Kidney (tissue), 13 donors: ENCODE measurements at regions not wholly inside any gene's neighbourhood (a gene's known extent, or its start where the extent isn't known, plus 50 kb on each side); places are given as distances from the start of the nearest gene placed in this dataset.

Experiments
- DNase-seq, 5 donors: peaks; one replicate each; pipeline ENCODE4 v3.0.0-alpha.2; 2013 to 2020
- FAIRE-seq: peaks from 2 replicates; lab custom pipeline; 2012; peaks lifted over from hg19 to GRCh38; lab: Jason Lieb, UNC
- H3K27ac ChIP-seq, 2 donors: one replicate each; pipeline ENCODE4 v1.7.0; 2013; ENCODE audit warnings: low read depth in 2 of 2, low read length in 2 of 2, inconsistent platforms in 1 of 2
- H3K27me3 ChIP-seq: one replicate; pipeline ENCODE4 v1.7.1; 2013; ENCODE audit warnings: low read length, inconsistent platforms; ENCODE audit not compliant: control insufficient read depth, insufficient read depth
- H3K36me3 ChIP-seq, 3 donors: one replicate each; pipeline versions ENCODE4 v1.7.0 to v1.7.1; 2013; ENCODE audit warnings: low read length in 3 of 3, control low read depth in 1 of 3, inconsistent platforms in 1 of 3; ENCODE audit not compliant: insufficient read depth in 3 of 3, control insufficient read depth in 2 of 3
- H3K4me1 ChIP-seq, 3 donors: one replicate each; pipeline versions ENCODE4 v1.7.0 to v1.7.1; 2013; ENCODE audit warnings: low read length in 3 of 3, inconsistent platforms in 1 of 3, low read depth in 1 of 3; ENCODE audit not compliant: control insufficient read depth in 2 of 3, insufficient read depth in 2 of 3
- H3K4me3 ChIP-seq, 3 donors: one replicate each; pipeline versions ENCODE4 v1.7.0 to v1.8.1; 2013; ENCODE audit warnings: low read length in 3 of 3, control low read depth in 1 of 3, inconsistent platforms in 1 of 3
- H3K9ac ChIP-seq, 3 donors: one replicate each; pipeline versions ENCODE4 v1.7.0 to v1.7.1; 2013; ENCODE audit warnings: low read length in 3 of 3, control low read depth in 1 of 3, inconsistent platforms in 1 of 3
- H3K9me3 ChIP-seq, 3 donors: one replicate each; pipeline versions ENCODE4 v1.7.0 to v1.7.1; 2013; ENCODE audit warnings: low read length in 3 of 3, control low read depth in 1 of 3, inconsistent platforms in 1 of 3; ENCODE audit not compliant: control insufficient read depth in 2 of 3, insufficient read depth in 1 of 3
- CTCF ChIP-seq: IDR thresholded peaks from 3 replicates; pipeline ENCODE4 v1.5.1; 2012; ENCODE audit warnings: mild to moderate bottlenecking, moderate library complexity, borderline replicate concordance; ENCODE audit not compliant: insufficient read depth; ENCODE audit errors: extremely low read depth
- intact Hi-C: fragments of 100-400 bp; cut with DNase I; formaldehyde crosslinking; loops from one replicate; pipeline ENCODE4 v1.11.1; 2022
- donor health status: control.
- donor health status: control.
- donor health status: control.
- donor health status: control.
- donor health status: control.
- donor health status: DM: yes; HTN: yes; CAD: no.
- donor health status: Normal renal cell carcinoma (clear cell type).

GRCh38 chr13:50706505-50706904 is 137.0 kb downstream of the DLEU7 start:
- Histone ChIP-seq H3K36me3 (no peaks in the 10 kb centered on the region), H3K4me1 (peaks cover 0 to under 1% (median 0%) of the 10 kb centered on the region in 3 donors), H3K4me3 (no peak overlapping the region), H3K9ac (no peak overlapping the region), H3K9me3 (no peaks in the 10 kb centered on the region), H3K27me3 (no peaks in the 10 kb centered on the region), H3K27ac (no peak overlapping the region)
- DNase-seq: no peak
- TF ChIP-seq CTCF: no peak
- intact Hi-C loops: no loop called here
- no peak for FAIRE-seq

- Histone ChIP-seq H3K9ac (no peak overlapping the region), H3K4me3 (no peak overlapping the region), H3K36me3 (no peaks in the 10 kb centered on the region), H3K27me3 (no peaks in the 10 kb centered on the region), H3K4me1 (no peaks in the 10 kb centered on the region), H3K9me3 (no peaks in the 10 kb centered on the region), H3K27ac (no peak overlapping the region)
- intact Hi-C loops: no loop called here
- no peak for FAIRE-seq
- no peak for DNase-seq
- no peak for TF ChIP-seq CTCF
Measured at GRCh38 chr13:50707628-50708027, 135.9 kb downstream of the DLEU7 start.

- no peak for FAIRE-seq
- TF ChIP-seq CTCF: no peak
- Histone ChIP-seq H3K4me1 (no peaks in the 10 kb centered on the region), H3K27me3 (no peaks in the 10 kb centered on the region), H3K36me3 (no peaks in the 10 kb centered on the region), H3K4me3 (no peak overlapping the region), H3K27ac (no peak overlapping the region), H3K9ac (no peak overlapping the region), H3K9me3 (no peaks in the 10 kb centered on the region)
- no peak for DNase-seq
- intact Hi-C loops: no loop called here
Measured at GRCh38 chr13:50708461-50708860, 135.0 kb downstream of the DLEU7 start.

GRCh38 chr13:50709058-50709457 is 134.4 kb downstream of the DLEU7 start:
- no peak for TF ChIP-seq CTCF
- H3K9ac ChIP-seq: no peak overlapping the region
- no peaks in the 10 kb centered on the region for H3K27me3 ChIP-seq
- no peak for FAIRE-seq
- no peak overlapping the region for H3K4me3 ChIP-seq
- no peaks in the 10 kb centered on the region for H3K9me3 ChIP-seq
- H3K4me1 ChIP-seq: no peaks in the 10 kb centered on the region
- H3K27ac ChIP-seq: no peak overlapping the region
- H3K36me3 ChIP-seq: no peaks in the 10 kb centered on the region
- no peak for DNase-seq
- intact Hi-C loops: no loop called here
